ENCODE measurements at regions not wholly inside any gene's neighbourhood (a gene's known extent, or its start where the extent isn't known, plus 50 kb on each side); places are given as distances from the start of the nearest gene placed in this dataset.

DNA sequence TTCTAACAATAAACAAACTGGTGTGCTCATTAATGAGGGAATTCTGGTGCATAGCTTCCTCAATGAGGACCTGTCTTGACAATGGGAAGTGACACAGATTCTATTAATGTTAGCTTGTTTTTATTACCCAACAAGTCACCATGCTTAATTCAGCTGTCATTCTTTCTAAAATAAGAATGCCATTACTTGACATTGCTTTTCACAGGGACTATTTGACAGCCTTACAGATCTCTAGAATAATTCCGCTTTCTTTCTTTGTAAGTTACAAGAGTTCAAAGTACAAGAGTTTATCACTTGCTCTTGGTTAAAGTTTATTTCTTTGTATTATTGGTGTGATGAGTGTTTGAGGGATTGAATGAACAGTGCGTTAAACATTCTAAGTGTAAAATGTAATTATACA lies 127.0 kb upstream of the COL5A2 start:
- no peak overlapping the region for H3K4me3 ChIP-seq (ENCODE audit: low read depth, low read length, poor library complexity, severe bottlenecking)
- H3K9me2 ChIP-seq (ENCODE audit: low read depth, low read length): no peaks in the 10 kb centered on the region
- no peak overlapping the region for H3K27ac ChIP-seq (ENCODE audit: low read depth, low read length, poor library complexity, severe bottlenecking)
- H3K9me3 ChIP-seq (ENCODE audit: low read length): no peaks in the 10 kb centered on the region
- no peaks in the 10 kb centered on the region for H3K79me2 ChIP-seq (ENCODE audit: insufficient read depth, low read length)
- H3K9ac ChIP-seq (ENCODE audit: low read length): no peak overlapping the region
- no peak for TF ChIP-seq EZH2 (IDR thresholded peaks at IDR 0.05; ENCODE audit: borderline replicate concordance, low read length)
- TF ChIP-seq, protein P1, sequence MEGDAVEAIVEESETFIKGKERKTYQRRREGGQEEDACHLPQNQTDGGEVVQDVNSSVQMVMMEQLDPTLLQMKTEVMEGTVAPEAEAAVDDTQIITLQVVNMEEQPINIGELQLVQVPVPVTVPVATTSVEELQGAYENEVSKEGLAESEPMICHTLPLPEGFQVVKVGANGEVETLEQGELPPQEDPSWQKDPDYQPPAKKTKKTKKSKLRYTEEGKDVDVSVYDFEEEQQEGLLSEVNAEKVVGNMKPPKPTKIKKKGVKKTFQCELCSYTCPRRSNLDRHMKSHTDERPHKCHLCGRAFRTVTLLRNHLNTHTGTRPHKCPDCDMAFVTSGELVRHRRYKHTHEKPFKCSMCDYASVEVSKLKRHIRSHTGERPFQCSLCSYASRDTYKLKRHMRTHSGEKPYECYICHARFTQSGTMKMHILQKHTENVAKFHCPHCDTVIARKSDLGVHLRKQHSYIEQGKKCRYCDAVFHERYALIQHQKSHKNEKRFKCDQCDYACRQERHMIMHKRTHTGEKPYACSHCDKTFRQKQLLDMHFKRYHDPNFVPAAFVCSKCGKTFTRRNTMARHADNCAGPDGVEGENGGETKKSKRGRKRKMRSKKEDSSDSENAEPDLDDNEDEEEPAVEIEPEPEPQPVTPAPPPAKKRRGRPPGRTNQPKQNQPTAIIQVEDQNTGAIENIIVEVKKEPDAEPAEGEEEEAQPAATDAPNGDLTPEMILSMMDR (IDR thresholded peaks at IDR 0.05; ENCODE audit: low read length): no peak
- no peaks in the 10 kb centered on the region for H3K27me3 ChIP-seq (ENCODE audit: insufficient read depth, low read length)
- no peaks in the 10 kb centered on the region for H3F3A ChIP-seq (ENCODE audit: insufficient read depth, low read length)
- no peak overlapping the region for H2AFZ ChIP-seq (ENCODE audit: low read length)
- H3K4me1 ChIP-seq (ENCODE audit: insufficient read depth, low read length, severe bottlenecking): no peaks in the 10 kb centered on the region
- no peaks in the 10 kb centered on the region for H3K36me3 ChIP-seq (ENCODE audit: insufficient read depth, low read length)
- H3K4me2 ChIP-seq (ENCODE audit: low read length): no peak overlapping the region
- H4K20me1 ChIP-seq (ENCODE audit: insufficient read depth, low read length): no peaks in the 10 kb centered on the region

DNA sequence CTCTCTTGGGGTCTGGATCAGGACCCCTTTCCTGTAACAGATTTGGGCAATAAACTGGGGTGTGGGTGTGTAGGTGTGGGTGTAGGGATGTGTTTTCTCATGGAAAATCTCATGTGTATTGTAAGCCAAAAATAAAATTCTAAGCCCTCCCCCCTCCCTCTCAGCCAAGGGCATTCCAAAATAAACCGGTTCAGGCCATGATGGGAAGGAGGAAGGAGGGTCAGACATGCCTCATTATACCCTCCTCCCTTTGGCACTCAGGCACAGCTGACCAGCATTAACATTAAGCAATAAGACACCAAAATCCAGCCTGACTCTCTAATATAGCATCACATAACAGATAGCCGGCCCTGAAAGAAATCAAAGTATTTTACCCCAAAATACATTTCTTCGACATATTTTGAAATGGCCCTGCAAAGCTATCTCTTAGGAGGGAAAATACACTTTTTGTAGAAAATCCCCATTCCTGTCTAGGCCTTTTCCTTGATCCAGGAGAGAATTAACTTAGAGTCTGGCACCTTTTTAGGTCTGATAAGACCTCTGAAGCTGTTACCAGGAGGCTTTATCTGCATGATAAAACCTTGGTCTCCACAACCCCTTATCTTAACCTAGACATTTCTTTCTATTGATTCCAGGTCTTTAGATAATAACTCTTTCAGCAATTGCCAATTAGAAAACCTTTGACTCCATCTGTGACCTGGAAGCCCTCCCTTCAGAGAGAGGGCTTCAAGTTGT lies 128.7 kb upstream of the COL5A2 start:
- Histone ChIP-seq H3K4me3 (ENCODE audit: low read depth, low read length, poor library complexity, severe bottlenecking) (no peak overlapping the region), H3K79me2 (ENCODE audit: insufficient read depth, low read length) (no peaks in the 10 kb centered on the region), H4K20me1 (ENCODE audit: insufficient read depth, low read length) (no peaks in the 10 kb centered on the region), H3K9ac (ENCODE audit: low read length) (no peak overlapping the region), H3K4me2 (ENCODE audit: low read length) (no peak overlapping the region), H3K4me1 (ENCODE audit: insufficient read depth, low read length, severe bottlenecking) (no peaks in the 10 kb centered on the region), H3K27me3 (ENCODE audit: insufficient read depth, low read length) (no peaks in the 10 kb centered on the region), H3F3A (ENCODE audit: insufficient read depth, low read length) (no peaks in the 10 kb centered on the region), H2AFZ (ENCODE audit: low read length) (no peak overlapping the region), H3K36me3 (ENCODE audit: insufficient read depth, low read length) (no peaks in the 10 kb centered on the region), H3K9me3 (ENCODE audit: low read length) (no peaks in the 10 kb centered on the region), H3K9me2 (ENCODE audit: low read depth, low read length) (no peaks in the 10 kb centered on the region), H3K27ac (ENCODE audit: low read depth, low read length, poor library complexity, severe bottlenecking) (no peak overlapping the region)
- TF ChIP-seq EZH2 (IDR thresholded peaks at IDR 0.05; ENCODE audit: borderline replicate concordance, low read length): no peak
- TF ChIP-seq, protein P1 (IDR thresholded peaks at IDR 0.05; ENCODE audit: low read length): no peak

DNA sequence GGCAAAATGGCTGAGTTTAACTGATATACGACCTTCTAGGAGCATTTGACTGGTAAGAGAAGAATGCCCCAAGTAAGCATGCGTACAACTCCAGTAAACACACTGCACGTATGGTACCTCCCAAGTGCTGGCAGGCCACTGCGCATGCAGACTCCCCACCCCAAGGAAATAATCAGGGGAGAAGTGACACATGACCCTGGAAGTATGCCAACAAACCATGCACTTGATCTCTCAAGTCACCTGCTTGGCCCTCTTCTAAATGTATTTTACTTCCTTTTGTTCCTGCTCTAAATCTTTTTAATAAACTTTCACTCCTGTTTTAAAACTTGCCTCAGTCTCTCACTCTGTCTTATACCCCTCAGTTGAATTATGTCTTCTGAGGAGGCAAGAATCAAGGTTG lies 129.8 kb upstream of the COL5A2 start:
- H3K27ac ChIP-seq (ENCODE audit: low read depth, low read length, poor library complexity, severe bottlenecking): no peak overlapping the region
- H2AFZ ChIP-seq (ENCODE audit: low read length): no peak overlapping the region
- H3K9ac ChIP-seq (ENCODE audit: low read length): no peak overlapping the region
- H3K4me3 ChIP-seq (ENCODE audit: low read depth, low read length, poor library complexity, severe bottlenecking): no peak overlapping the region
- no peaks in the 10 kb centered on the region for H3F3A ChIP-seq (ENCODE audit: insufficient read depth, low read length)
- no peaks in the 10 kb centered on the region for H3K79me2 ChIP-seq (ENCODE audit: insufficient read depth, low read length)
- no peak for TF ChIP-seq EZH2 (IDR thresholded peaks at IDR 0.05; ENCODE audit: borderline replicate concordance, low read length)
- TF ChIP-seq, protein P1 (IDR thresholded peaks at IDR 0.05; ENCODE audit: low read length): no peak
- no peaks in the 10 kb centered on the region for H3K36me3 ChIP-seq (ENCODE audit: insufficient read depth, low read length)
- H3K9me2 ChIP-seq (ENCODE audit: low read depth, low read length): no peaks in the 10 kb centered on the region
- no peak overlapping the region for H3K4me2 ChIP-seq (ENCODE audit: low read length)
- no peaks in the 10 kb centered on the region for H3K4me1 ChIP-seq (ENCODE audit: insufficient read depth, low read length, severe bottlenecking)
- H4K20me1 ChIP-seq (ENCODE audit: insufficient read depth, low read length): no peaks in the 10 kb centered on the region
- no peaks in the 10 kb centered on the region for H3K9me3 ChIP-seq (ENCODE audit: low read length)
- H3K27me3 ChIP-seq (ENCODE audit: insufficient read depth, low read length): no peaks in the 10 kb centered on the region
